Uterus (tissue), 3 donors: ENCODE measurements at regions not wholly inside any gene's neighbourhood (a gene's known extent, or its start where the extent isn't known, plus 50 kb on each side); places are given as distances from the start of the nearest gene placed in this dataset.

Source experiments
- DNase-seq, 2 donors: peaks; one replicate each; pipeline ENCODE4 v3.0.0-alpha.2; 2019 to 2020
- H3K27ac ChIP-seq, 2 donors: fragments of 200-600 bp; sonication (generic); 1 replicate in 1 of 2; 2 replicates in 1 of 2; pipeline ENCODE4 v1.5.1; 2016 to 2018
- H3K27me3 ChIP-seq, 2 donors: fragments of 200-600 bp; sonication (generic); one replicate each; pipeline ENCODE4 v1.5.1; 2018 to 2019; ENCODE audit warnings: control low read depth in 1 of 2
- H3K36me3 ChIP-seq, 2 donors: fragments of 200-600 bp; sonication (generic); one replicate each; pipeline ENCODE4 v1.5.1; 2019; ENCODE audit warnings: control low read depth in 1 of 2
- H3K4me1 ChIP-seq, 2 donors: fragments of 200-600 bp; sonication (generic); one replicate each; pipeline ENCODE4 v1.5.1; 2018 to 2019; ENCODE audit warnings: control low read depth in 1 of 2
- H3K4me3 ChIP-seq, 2 donors: fragments of 200-600 bp; sonication (generic); 1 replicate in 1 of 2; 2 replicates in 1 of 2; pipeline ENCODE4 v1.5.1; 2018 to 2019; ENCODE audit warnings: mild to moderate bottlenecking in 1 of 2
- H3K9me3 ChIP-seq, 2 donors: fragments of 200-600 bp; sonication (generic); one replicate each; pipeline ENCODE4 v1.5.1; 2019; ENCODE audit warnings: control low read depth in 1 of 2
- POLR2A ChIP-seq, 2 donors: fragments of 450-650 bp; IDR thresholded peaks; one replicate each; pipeline ENCODE4 v1.6.1; 2016; ENCODE audit warnings: antibody characterized with exemption in 2 of 2, mild to moderate bottlenecking in 1 of 2, moderate library complexity in 1 of 2
- intact Hi-C: fragments of 100-400 bp; cut with DNase I; formaldehyde crosslinking; loops from one replicate; pipeline ENCODE4 v1.15.1; 2023; ENCODE audit warnings: low total_unique reads
- TF ChIP-seq, protein P1 (sequence below), 4 experiments: fragments of 200-600 bp in 2 of 4; fragments of 450-650 bp in 2 of 4; sonication (generic) in 2 of 4; IDR thresholded peaks; one replicate each; pipeline ENCODE4 v1.5.1; 2016 to 2019; ENCODE audit warnings: antibody characterized with exemption in 4 of 4, mild to moderate bottlenecking in 2 of 4, moderate library complexity in 1 of 4
- donor health status: DM: yes; HTN: yes; CAD: no.

DNA sequence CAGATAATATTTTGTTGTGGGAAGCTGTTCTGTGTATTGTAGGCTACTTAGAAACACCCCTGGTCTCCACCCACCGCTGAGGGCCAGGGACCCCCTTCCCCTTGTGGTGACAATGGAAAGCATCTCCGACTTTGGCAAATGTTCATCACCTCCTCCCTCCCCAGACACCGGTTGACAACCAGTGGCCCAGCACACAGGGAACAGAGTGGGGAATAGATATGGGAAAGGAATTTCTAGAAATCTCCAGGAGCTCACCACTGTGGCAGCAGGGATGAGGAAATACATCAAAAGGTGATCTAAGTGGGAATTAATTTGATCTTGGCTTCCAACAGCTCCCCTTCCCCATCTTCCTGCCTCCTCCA, 257.3 kb upstream of the FOXQ1 start:
- no peak overlapping the region for H3K27ac ChIP-seq
- no peaks in the 10 kb centered on the region for H3K9me3 ChIP-seq
- H3K4me1 ChIP-seq, result no peaks in the 10 kb centered on the region
- H3K36me3 ChIP-seq, result no peaks in the 10 kb centered on the region
- no peak overlapping the region for H3K4me3 ChIP-seq
- no peak for DNase-seq
- intact Hi-C loops, result no loop called here
- H3K27me3 ChIP-seq, result no peaks in the 10 kb centered on the region
- TF ChIP-seq, protein P1, sequence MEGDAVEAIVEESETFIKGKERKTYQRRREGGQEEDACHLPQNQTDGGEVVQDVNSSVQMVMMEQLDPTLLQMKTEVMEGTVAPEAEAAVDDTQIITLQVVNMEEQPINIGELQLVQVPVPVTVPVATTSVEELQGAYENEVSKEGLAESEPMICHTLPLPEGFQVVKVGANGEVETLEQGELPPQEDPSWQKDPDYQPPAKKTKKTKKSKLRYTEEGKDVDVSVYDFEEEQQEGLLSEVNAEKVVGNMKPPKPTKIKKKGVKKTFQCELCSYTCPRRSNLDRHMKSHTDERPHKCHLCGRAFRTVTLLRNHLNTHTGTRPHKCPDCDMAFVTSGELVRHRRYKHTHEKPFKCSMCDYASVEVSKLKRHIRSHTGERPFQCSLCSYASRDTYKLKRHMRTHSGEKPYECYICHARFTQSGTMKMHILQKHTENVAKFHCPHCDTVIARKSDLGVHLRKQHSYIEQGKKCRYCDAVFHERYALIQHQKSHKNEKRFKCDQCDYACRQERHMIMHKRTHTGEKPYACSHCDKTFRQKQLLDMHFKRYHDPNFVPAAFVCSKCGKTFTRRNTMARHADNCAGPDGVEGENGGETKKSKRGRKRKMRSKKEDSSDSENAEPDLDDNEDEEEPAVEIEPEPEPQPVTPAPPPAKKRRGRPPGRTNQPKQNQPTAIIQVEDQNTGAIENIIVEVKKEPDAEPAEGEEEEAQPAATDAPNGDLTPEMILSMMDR (IDR thresholded peaks at IDR 0.05), result no peak
- no peak for TF ChIP-seq POLR2A (IDR thresholded peaks at IDR 0.05)

DNA sequence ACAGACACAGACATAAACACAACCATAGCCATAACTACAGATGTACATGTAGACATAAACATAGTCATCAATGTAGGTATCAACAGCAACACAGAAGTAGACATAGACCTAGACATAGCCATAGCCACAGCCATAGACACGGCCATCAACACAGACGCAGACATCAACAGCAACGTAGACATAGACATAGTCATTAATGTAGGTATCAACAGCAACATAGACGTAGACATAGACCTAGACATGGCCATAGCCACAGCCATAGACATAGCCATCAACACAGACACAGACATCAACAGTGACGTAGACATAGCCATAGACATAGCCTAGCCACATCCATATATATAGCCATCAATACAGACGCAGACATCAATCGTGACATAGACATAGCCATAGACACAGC, 258.3 kb upstream of the FOXQ1 start:
- TF ChIP-seq, protein P1 (IDR thresholded peaks at IDR 0.05), result no peak
- TF ChIP-seq POLR2A (IDR thresholded peaks at IDR 0.05), result no peak
- intact Hi-C loops, result no loop called here

DNA sequence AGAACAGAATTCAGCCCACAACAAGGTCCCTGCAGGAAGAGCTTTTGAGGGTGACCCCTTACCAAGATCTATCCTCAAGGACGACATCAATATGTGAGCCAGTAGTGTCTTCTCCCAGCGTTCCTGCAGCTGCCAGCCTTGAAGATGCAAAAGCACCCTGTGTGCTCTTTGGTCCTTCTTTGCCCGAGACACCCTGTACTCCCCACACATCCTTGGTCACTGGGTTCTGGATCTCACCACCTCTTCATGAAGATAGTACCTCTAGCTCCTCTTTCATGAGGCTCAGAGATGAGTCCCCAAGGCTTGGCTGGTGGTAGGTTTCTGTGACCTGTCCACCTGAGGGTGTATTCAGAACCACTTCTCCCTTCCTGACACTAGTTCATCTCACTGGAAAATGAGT, 259.6 kb upstream of the FOXQ1 start:
- no peaks in the 10 kb centered on the region for H3K27me3 ChIP-seq

More for the DNA sequence above, 258.3 kb upstream of the FOXQ1 start:
- no peaks in the 10 kb centered on the region for H3K27me3 ChIP-seq
- no peak overlapping the region for H3K4me3 ChIP-seq
- H3K27ac ChIP-seq, result no peak overlapping the region
- no peak for DNase-seq
- no peaks in the 10 kb centered on the region for H3K36me3 ChIP-seq
- H3K9me3 ChIP-seq, result no peaks in the 10 kb centered on the region
- no peaks in the 10 kb centered on the region for H3K4me1 ChIP-seq

DNA sequence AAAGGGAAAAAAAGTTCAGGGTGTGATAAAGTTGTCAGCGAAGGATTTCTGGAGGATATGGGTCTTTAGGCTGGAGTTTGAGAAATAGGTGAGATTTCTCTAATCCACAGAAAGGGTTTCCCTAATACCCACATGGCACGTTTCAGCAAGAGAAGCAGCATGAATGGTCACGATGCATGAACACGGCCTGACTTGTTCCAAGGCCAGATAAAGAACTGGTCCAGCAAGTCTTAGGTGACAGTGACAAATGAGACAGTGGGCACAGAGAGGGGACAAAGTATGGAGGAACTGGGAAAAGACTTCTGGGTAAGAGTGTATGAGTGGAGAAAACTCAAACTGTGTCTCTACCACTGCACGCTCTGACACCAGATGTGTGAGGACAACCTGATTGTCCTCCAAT, 262.0 kb upstream of the FOXQ1 start:
- Histone ChIP-seq H3K36me3 (no peaks in the 10 kb centered on the region), H3K27ac (no peak overlapping the region), H3K27me3 (no peaks in the 10 kb centered on the region), H3K4me3 (no peak overlapping the region), H3K9me3 (no peaks in the 10 kb centered on the region), H3K4me1 (no peaks in the 10 kb centered on the region)
- no peak for DNase-seq
- TF ChIP-seq, protein P1 (IDR thresholded peaks at IDR 0.05), result no peak
- TF ChIP-seq POLR2A (IDR thresholded peaks at IDR 0.05), result no peak
- intact Hi-C loops, result no loop called here

More for the DNA sequence above, 259.6 kb upstream of the FOXQ1 start:
- Histone ChIP-seq H3K27ac (no peak overlapping the region), H3K9me3 (no peaks in the 10 kb centered on the region), H3K4me3 (no peak overlapping the region), H3K4me1 (no peaks in the 10 kb centered on the region), H3K36me3 (no peaks in the 10 kb centered on the region)
- DNase-seq, result no peak
- TF ChIP-seq, protein P1 (IDR thresholded peaks at IDR 0.05), result no peak
- no peak for TF ChIP-seq POLR2A (IDR thresholded peaks at IDR 0.05)
- intact Hi-C loops, result no loop called here

DNA sequence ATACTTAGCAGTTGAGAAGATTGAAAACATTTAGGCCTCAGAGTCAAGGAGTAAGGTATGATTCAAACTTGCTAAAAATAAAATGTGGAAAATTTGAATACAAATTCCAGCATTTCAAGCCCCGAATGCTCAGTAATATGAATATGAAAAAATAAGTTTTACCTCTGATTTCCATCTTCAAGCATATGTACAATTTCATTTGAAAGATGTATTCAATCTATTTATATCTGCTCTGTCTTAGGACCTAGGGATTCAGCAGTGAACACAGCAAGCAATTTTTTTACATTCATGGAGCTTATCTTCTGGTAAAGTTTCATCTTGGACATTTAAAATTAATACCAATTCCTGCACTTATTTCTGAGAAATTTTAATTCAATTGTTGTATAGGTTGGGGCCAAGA, 262.7 kb upstream of the FOXQ1 start:
- Histone ChIP-seq H3K4me3 (no peak overlapping the region), H3K27me3 (no peaks in the 10 kb centered on the region), H3K4me1 (no peaks in the 10 kb centered on the region), H3K27ac (no peak overlapping the region), H3K9me3 (no peaks in the 10 kb centered on the region), H3K36me3 (no peaks in the 10 kb centered on the region)
- intact Hi-C loops, result no loop called here
- no peak for DNase-seq
- TF ChIP-seq, protein P1 (IDR thresholded peaks at IDR 0.05), result no peak
- TF ChIP-seq POLR2A (IDR thresholded peaks at IDR 0.05), result no peak
